22Rv1 (cell line): ENCODE measurements at regions not wholly inside any gene's neighbourhood (a gene's known extent, or its start where the extent isn't known, plus 50 kb on each side); places are given as distances from the start of the nearest gene placed in this dataset.

Experiments used
- H3K27ac ChIP-seq: fragments of 450-650 bp; 2 replicates; pipeline ENCODE4 v1.5.1; 2017
- CTCF ChIP-seq: fragments of 450-650 bp; IDR thresholded peaks from 2 replicates; pipeline ENCODE4 v1.5.1; 2017; ENCODE audit warnings: mild to moderate bottlenecking
- ZFX ChIP-seq: fragments of 450-650 bp; IDR thresholded peaks from 2 replicates; pipeline ENCODE4 v1.6.1; 2017; ENCODE audit warnings: antibody characterized with exemption, borderline replicate concordance

DNA sequence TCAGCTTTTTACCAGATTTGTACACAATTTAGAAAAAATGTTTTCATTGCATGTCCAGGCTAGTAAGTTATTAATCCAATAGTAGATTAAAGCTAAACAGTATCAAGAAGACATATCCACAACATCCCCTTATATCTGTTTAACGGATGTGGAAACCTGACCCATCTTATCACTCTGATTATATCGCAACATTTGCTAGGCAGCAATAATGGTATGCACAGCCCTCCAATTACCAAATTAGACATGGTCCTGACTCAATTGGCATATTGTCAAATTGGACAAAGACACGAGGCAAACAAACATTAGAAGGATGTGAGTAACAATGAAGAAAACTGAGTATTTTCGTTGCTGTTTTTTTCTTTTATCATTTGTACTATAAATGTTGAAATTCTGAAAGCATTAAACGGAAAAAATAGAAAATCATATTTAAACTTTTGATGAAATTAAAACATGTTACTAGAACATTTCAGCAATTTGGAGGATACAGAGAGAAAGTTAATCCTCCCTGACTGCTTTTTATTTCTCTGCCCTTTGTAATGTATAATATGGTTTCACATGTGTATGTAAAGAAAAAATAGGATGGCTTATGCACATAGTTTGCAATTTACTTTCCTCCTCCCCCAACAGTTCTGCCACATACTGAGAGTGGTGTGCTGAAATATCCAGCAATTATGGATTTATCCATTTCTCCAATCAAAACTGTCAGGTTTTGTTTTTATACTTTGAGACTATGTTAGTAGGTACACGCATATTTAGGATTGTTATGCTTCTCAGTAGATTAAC, 633.7 kb downstream of the ZIC1 start:
- no peak overlapping the region for H3K27ac ChIP-seq
- TF ChIP-seq ZFX (no peak), CTCF (no peak)

DNA sequence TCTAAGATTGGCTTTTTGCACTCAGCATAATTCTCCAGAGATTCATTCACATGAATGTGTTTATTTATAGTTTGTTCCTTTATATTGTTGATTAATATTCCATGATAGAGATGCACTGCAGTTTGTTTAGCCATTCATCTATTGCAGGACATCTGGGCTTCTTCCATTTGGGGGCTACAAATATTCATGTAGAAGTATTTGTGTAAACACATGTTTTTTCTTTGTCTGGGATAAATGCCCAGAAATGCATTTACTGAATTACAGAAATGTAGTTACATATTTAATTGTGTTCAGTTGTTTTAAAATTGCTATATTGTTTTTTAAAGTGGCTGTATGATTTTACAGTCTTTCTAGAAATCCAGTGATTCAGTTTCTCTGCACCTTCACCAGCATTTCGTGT, 635.0 kb downstream of the ZIC1 start:
- H3K27ac ChIP-seq, result no peak overlapping the region
- TF ChIP-seq ZFX, result no peak
- TF ChIP-seq CTCF, result no peak

DNA sequence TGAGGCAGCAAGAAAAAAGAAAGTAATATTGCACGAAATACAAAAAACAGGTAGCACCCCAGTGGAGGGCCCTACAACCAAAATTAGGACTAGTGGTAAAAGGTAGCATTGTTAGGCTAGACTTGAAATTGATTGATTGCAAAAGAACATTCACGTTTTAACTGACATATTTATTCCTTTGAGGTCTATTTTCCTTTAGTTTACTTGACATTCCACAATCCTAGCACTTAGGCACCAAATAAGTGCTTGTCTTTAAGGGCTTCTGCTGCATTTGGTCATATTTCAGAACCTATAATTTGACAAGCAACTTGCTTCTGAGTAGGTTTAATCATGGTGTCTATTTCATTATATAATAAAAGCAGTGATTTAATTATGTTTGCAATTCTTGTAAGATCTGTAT, 642.7 kb upstream of the AGTR1 start:
- TF ChIP-seq CTCF (no peak), ZFX (no peak)
- no peak overlapping the region for H3K27ac ChIP-seq

DNA sequence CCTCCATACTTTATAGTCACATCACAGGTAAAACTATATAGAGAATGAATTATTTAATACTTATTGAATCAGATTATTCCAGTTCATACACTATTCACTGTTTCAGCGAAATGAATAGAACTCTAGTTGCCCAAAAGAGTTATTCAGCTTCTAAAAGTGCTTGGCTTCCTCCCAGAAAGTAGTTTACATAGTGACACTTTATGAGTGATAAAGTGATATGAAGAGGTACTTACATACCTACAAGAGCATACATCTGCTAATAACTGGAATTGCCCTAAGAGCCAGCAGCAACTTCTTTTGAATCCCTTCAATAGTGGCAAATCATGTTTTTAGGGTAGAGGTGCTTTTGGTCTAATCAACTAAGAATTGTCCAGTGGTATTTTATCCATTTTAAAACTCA, 635.1 kb upstream of the AGTR1 start:
- no peak overlapping the region for H3K27ac ChIP-seq
- TF ChIP-seq CTCF (no peak), ZFX (no peak)

DNA sequence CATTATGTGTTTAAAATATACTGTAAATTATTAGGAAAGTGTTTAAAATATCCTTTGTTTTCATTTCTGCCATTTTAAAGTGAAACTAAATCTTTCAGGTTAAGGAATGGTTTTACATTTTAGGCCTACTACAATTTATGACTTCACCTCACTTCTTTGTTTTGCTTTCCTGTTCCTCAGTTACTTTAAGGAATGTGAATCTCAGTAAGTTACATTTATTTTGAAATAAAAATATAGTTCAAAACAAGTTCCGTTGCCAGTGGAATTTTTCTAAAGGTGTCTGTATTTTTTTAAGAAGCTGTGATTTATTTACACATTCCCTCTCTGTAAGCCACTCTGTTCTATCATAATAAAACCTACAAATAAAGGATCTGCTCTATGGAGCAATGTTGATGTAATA, 630.9 kb upstream of the AGTR1 start:
- TF ChIP-seq ZFX (no peak), CTCF (no peak)
- no peak overlapping the region for H3K27ac ChIP-seq

- TF ChIP-seq CTCF, result no peak
- no peak for TF ChIP-seq ZFX
- no peak overlapping the region for H3K27ac ChIP-seq
Observed at GRCh38 chr3:148068466-148068865, 629.2 kb upstream of the AGTR1 start.

- H3K27ac ChIP-seq, result no peak overlapping the region
- TF ChIP-seq CTCF (no peak), ZFX (no peak)
Observed at GRCh38 chr3:148070041-148070440, 627.7 kb upstream of the AGTR1 start.
